ENCODE measurements at regions not wholly inside any gene's neighbourhood (a gene's known extent, or its start where the extent isn't known, plus 50 kb on each side); places are given as distances from the start of the nearest gene placed in this dataset.

GRCh38 chr6:40336296-40336695, 250.9 kb downstream of the LRFN2 start:
- H3K9me3 ChIP-seq (ENCODE audit: low read depth, low read length) = no peaks in the 10 kb centered on the region
- H3K36me3 ChIP-seq (ENCODE audit: insufficient read depth, low read length) = no peaks in the 10 kb centered on the region
- no peaks in the 10 kb centered on the region for H3K27me3 ChIP-seq (ENCODE audit: insufficient read depth, low read length)
- H3K4me1 ChIP-seq (ENCODE audit: insufficient read depth, low read length) = no peaks in the 10 kb centered on the region
- no peak overlapping the region for H3K4me3 ChIP-seq (ENCODE audit: insufficient read depth, low read length)
- DNase-seq (ENCODE audit: insufficient read length, low spot score, missing footprints) = peak; percentile 30
- no peaks in the 10 kb centered on the region for H3K79me2 ChIP-seq (ENCODE audit: insufficient read depth, low read length)
- no peak for TF ChIP-seq CTCF (IDR thresholded peaks at IDR 0.05; ENCODE audit: extremely low read depth, low read depth, low read length)
- no peak overlapping the region for H2AFZ ChIP-seq (ENCODE audit: low read length)
- no peaks in the 10 kb centered on the region for H4K20me1 ChIP-seq (ENCODE audit: insufficient read depth, low read length)
- H3K27ac ChIP-seq (ENCODE audit: low read depth, low read length) = no peak overlapping the region
- H3K4me2 ChIP-seq (ENCODE audit: insufficient read depth, low read length) = no peak overlapping the region

GRCh38 chr6:40334496-40335270, 252.5 kb downstream of the LRFN2 start:
- Histone ChIP-seq H3K4me2 (ENCODE audit: insufficient read depth, low read length) (no peak overlapping the region), H3K4me3 (ENCODE audit: insufficient read depth, low read length) (no peak overlapping the region), H3K79me2 (ENCODE audit: insufficient read depth, low read length) (no peaks in the 10 kb centered on the region), H3K27ac (ENCODE audit: low read depth, low read length) (no peak overlapping the region), H4K20me1 (ENCODE audit: insufficient read depth, low read length) (no peaks in the 10 kb centered on the region), H3K36me3 (ENCODE audit: insufficient read depth, low read length) (no peaks in the 10 kb centered on the region), H2AFZ (ENCODE audit: low read length) (no peak overlapping the region), H3K27me3 (ENCODE audit: insufficient read depth, low read length) (no peaks in the 10 kb centered on the region), H3K4me1 (ENCODE audit: insufficient read depth, low read length) (no peaks in the 10 kb centered on the region), H3K9me3 (ENCODE audit: low read depth, low read length) (no peaks in the 10 kb centered on the region)
- TF ChIP-seq CTCF (IDR thresholded peaks at IDR 0.05; ENCODE audit: extremely low read depth, low read depth, low read length) = no peak
- peak; percentile 35 for DNase-seq (ENCODE audit: insufficient read length, low spot score, missing footprints)

GRCh38 chr6:40331545-40331944, 255.6 kb downstream of the LRFN2 start:
- Histone ChIP-seq H3K79me2 (ENCODE audit: insufficient read depth, low read length) (no peaks in the 10 kb centered on the region), H3K9me3 (ENCODE audit: low read depth, low read length) (no peaks in the 10 kb centered on the region), H3K4me1 (ENCODE audit: insufficient read depth, low read length) (no peaks in the 10 kb centered on the region), H3K27ac (ENCODE audit: low read depth, low read length) (no peak overlapping the region), H3K27me3 (ENCODE audit: insufficient read depth, low read length) (no peaks in the 10 kb centered on the region), H3K4me2 (ENCODE audit: insufficient read depth, low read length) (no peak overlapping the region), H3K36me3 (ENCODE audit: insufficient read depth, low read length) (no peaks in the 10 kb centered on the region), H3K4me3 (ENCODE audit: insufficient read depth, low read length) (no peak overlapping the region), H2AFZ (ENCODE audit: low read length) (no peak overlapping the region), H4K20me1 (ENCODE audit: insufficient read depth, low read length) (no peaks in the 10 kb centered on the region)
- TF ChIP-seq CTCF (IDR thresholded peaks at IDR 0.05; ENCODE audit: extremely low read depth, low read depth, low read length) = no peak
- peak; percentile 63 for DNase-seq (ENCODE audit: insufficient read length, low spot score, missing footprints)

GRCh38 chr6:40330301-40330721, 256.9 kb downstream of the LRFN2 start:
- Histone ChIP-seq H3K27ac (ENCODE audit: low read depth, low read length) (no peak overlapping the region), H2AFZ (ENCODE audit: low read length) (no peak overlapping the region), H3K36me3 (ENCODE audit: insufficient read depth, low read length) (no peaks in the 10 kb centered on the region), H3K4me2 (ENCODE audit: insufficient read depth, low read length) (no peak overlapping the region), H3K79me2 (ENCODE audit: insufficient read depth, low read length) (no peaks in the 10 kb centered on the region), H3K27me3 (ENCODE audit: insufficient read depth, low read length) (no peaks in the 10 kb centered on the region), H3K4me3 (ENCODE audit: insufficient read depth, low read length) (no peak overlapping the region), H4K20me1 (ENCODE audit: insufficient read depth, low read length) (no peaks in the 10 kb centered on the region), H3K9me3 (ENCODE audit: low read depth, low read length) (no peaks in the 10 kb centered on the region), H3K4me1 (ENCODE audit: insufficient read depth, low read length) (no peaks in the 10 kb centered on the region)
- TF ChIP-seq CTCF (IDR thresholded peaks at IDR 0.05; ENCODE audit: extremely low read depth, low read depth, low read length) = no peak
- DNase-seq (ENCODE audit: insufficient read length, low spot score, missing footprints) = no peak
